ENCODE measurements at regions not wholly inside any gene's neighbourhood (a gene's known extent, or its start where the extent isn't known, plus 50 kb on each side); places are given as distances from the start of the nearest gene placed in this dataset.
"Not testable (repeated sequence)": the region's sequence is repeated elsewhere in the genome, so short reads cannot be mapped to it uniquely, and the experiment has no call there.

GRCh38 chr5:86175224-86175623 lies 442.5 kb upstream of the COX7C start:
- no peak for DNase-seq (ENCODE audit: low spot score)
- no peaks in the 10 kb centered on the region for H3K36me3 ChIP-seq
- TF ChIP-seq CTCF (IDR thresholded peaks at IDR 0.05) = no peak

GRCh38 chr5:86199287-86199686 lies 418.5 kb upstream of the COX7C start:
- no peaks in the 10 kb centered on the region for H3K4me1 ChIP-seq
- no peaks in the 10 kb centered on the region for H3K36me3 ChIP-seq
- H3K9me3 ChIP-seq = no peaks in the 10 kb centered on the region
- H3K27ac ChIP-seq = no peak overlapping the region
- no peaks in the 10 kb centered on the region for H3K27me3 ChIP-seq
- no peak for TF ChIP-seq CTCF (IDR thresholded peaks at IDR 0.05)
- H3K4me3 ChIP-seq = no peak overlapping the region
- no peak for DNase-seq (ENCODE audit: low spot score)

More at GRCh38 chr5:86175224-86175623, 442.5 kb upstream of the COX7C start:
- no peaks in the 10 kb centered on the region for H3K4me1 ChIP-seq
- H3K4me3 ChIP-seq = no peak overlapping the region
- no peaks in the 10 kb centered on the region for H3K9me3 ChIP-seq
- no peak overlapping the region for H3K27ac ChIP-seq
- no peaks in the 10 kb centered on the region for H3K27me3 ChIP-seq

- Histone ChIP-seq H3K27ac (no peak overlapping the region), H3K36me3 (no peaks in the 10 kb centered on the region), H3K4me3 (no peak overlapping the region), H3K27me3 (no peaks in the 10 kb centered on the region), H3K4me1 (no peaks in the 10 kb centered on the region), H3K9me3 (no peaks in the 10 kb centered on the region)
- no peak for DNase-seq (ENCODE audit: low spot score)
- TF ChIP-seq CTCF (IDR thresholded peaks at IDR 0.05) = no peak
Observed at GRCh38 chr5:86228147-86228546, 389.6 kb upstream of the COX7C start.

GRCh38 chr5:86232246-86232645 lies 385.5 kb upstream of the COX7C start:
- no peaks in the 10 kb centered on the region for H3K9me3 ChIP-seq
- no peak for DNase-seq (ENCODE audit: low spot score)
- TF ChIP-seq CTCF (IDR thresholded peaks at IDR 0.05) = no peak

GRCh38 chr5:86244153-86244552 lies 373.6 kb upstream of the COX7C start:
- Histone ChIP-seq H3K4me3 (no peak overlapping the region), H3K9me3 (no peaks in the 10 kb centered on the region), H3K36me3 (no peaks in the 10 kb centered on the region), H3K4me1 (no peaks in the 10 kb centered on the region), H3K27me3 (no peaks in the 10 kb centered on the region), H3K27ac (no peak overlapping the region)
- TF ChIP-seq CTCF (IDR thresholded peaks at IDR 0.05) = no peak
- DNase-seq (ENCODE audit: low spot score) = no peak

More at GRCh38 chr5:86232246-86232645, 385.5 kb upstream of the COX7C start:
- Histone ChIP-seq H3K27me3 (no peaks in the 10 kb centered on the region), H3K4me3 (no peak overlapping the region), H3K36me3 (no peaks in the 10 kb centered on the region), H3K27ac (no peak overlapping the region), H3K4me1 (no peaks in the 10 kb centered on the region)

- TF ChIP-seq CTCF (IDR thresholded peaks at IDR 0.05) = no peak
Observed at GRCh38 chr5:86257871-86258270, 359.9 kb upstream of the COX7C start.

GRCh38 chr5:86284400-86285190 lies 333.1 kb upstream of the COX7C start:
- not testable (repeated sequence) for H3K9me3 ChIP-seq; H3K36me3 ChIP-seq; H3K27me3 ChIP-seq; H3K27ac ChIP-seq; H3K4me3 ChIP-seq; DNase-seq (ENCODE audit: low spot score); H3K4me1 ChIP-seq

More at GRCh38 chr5:86257871-86258270, 359.9 kb upstream of the COX7C start:
- Histone ChIP-seq H3K9me3 (no peaks in the 10 kb centered on the region), H3K36me3 (no peaks in the 10 kb centered on the region), H3K27me3 (no peaks in the 10 kb centered on the region), H3K27ac (no peak overlapping the region), H3K4me3 (no peak overlapping the region), H3K4me1 (no peaks in the 10 kb centered on the region)
- no peak for DNase-seq (ENCODE audit: low spot score)

- not testable (repeated sequence) for DNase-seq (ENCODE audit: low spot score)
Observed at GRCh38 chr5:86287437-86287836, 330.3 kb upstream of the COX7C start.

More at GRCh38 chr5:86287437-86287836, 330.3 kb upstream of the COX7C start:
- not testable (repeated sequence) for H3K36me3 ChIP-seq, H3K4me3 ChIP-seq, H3K27ac ChIP-seq, H3K27me3 ChIP-seq, H3K9me3 ChIP-seq, H3K4me1 ChIP-seq

Measured in right atrium auricular region (tissue), 2 donors.